ENCODE measurements at regions not wholly inside any gene's neighbourhood (a gene's known extent, or its start where the extent isn't known, plus 50 kb on each side); places are given as distances from the start of the nearest gene placed in this dataset.
A peak's percentile ranks its signal among the peaks of the same experiment; 100 is the strongest.

- DNase-seq: no peak
- no peak for TF ChIP-seq POLR2A (IDR thresholded peaks at IDR 0.05; ENCODE audit: low read length)
- TF ChIP-seq GATA1 (IDR thresholded peaks at IDR 0.05; ENCODE audit: low read depth, low read length): no peak
Measured at GRCh38 chr13:85262499-85262898, 536.7 kb downstream of the SLITRK6 start.

- DNase-seq: peak; percentile 4 to 23
- TF ChIP-seq POLR2A (IDR thresholded peaks at IDR 0.05; ENCODE audit: low read length): no peak
- no peak for TF ChIP-seq GATA1 (IDR thresholded peaks at IDR 0.05; ENCODE audit: low read depth, low read length)
Measured at GRCh38 chr13:85261757-85262346, 537.4 kb downstream of the SLITRK6 start.

DNA sequence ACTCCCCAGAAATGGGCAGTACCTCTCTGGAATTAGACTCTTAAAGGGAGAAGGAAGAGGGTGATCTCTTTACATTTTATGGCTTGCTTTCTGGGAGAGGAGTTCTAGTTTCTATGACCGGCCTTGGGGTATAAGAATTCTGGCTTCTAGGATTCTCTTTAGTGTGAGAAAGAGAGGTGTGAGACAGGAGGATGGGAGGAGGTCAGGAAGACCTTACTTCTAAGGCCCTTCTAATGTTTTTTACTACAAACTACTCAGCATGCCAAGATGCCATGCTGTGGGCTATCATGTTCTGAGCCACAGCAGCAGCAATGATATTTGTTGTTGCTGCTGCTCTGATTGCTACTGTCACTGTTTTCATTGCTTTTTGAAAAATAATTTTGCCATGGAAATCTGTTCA lies 538.3 kb downstream of the SLITRK6 start:
- no peak for DNase-seq
- TF ChIP-seq POLR2A (IDR thresholded peaks at IDR 0.05; ENCODE audit: low read length) (no peak), GATA1 (IDR thresholded peaks at IDR 0.05; ENCODE audit: low read depth, low read length) (no peak)

DNA sequence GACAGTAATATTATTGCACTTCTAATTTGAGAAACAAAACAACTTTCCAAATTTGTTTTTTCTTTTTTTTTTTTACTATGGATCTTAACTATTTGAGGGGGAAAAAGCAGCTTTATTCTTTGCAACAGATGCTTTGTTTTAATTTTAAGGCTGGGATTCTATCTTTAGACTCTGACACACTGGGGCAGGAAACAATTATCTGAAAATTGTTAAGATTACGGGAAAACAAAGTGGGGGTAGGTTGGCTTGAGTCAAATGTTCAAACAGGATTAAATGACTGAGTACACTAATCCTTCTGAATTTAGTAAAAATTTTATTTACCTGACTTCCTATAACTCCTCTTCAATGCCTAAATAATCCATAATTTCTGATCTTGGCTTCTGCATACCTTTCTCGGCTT lies 543.2 kb downstream of the SLITRK6 start:
- DNase-seq: no peak
- TF ChIP-seq GATA1 (IDR thresholded peaks at IDR 0.05; ENCODE audit: low read depth, low read length) (no peak), POLR2A (IDR thresholded peaks at IDR 0.05; ENCODE audit: low read length) (no peak)

GRCh38 chr13:85254641-85255040 lies 544.6 kb downstream of the SLITRK6 start:
- no peak for DNase-seq
- TF ChIP-seq GATA1 (IDR thresholded peaks at IDR 0.05; ENCODE audit: low read depth, low read length): no peak
- no peak for TF ChIP-seq POLR2A (IDR thresholded peaks at IDR 0.05; ENCODE audit: low read length)

DNA sequence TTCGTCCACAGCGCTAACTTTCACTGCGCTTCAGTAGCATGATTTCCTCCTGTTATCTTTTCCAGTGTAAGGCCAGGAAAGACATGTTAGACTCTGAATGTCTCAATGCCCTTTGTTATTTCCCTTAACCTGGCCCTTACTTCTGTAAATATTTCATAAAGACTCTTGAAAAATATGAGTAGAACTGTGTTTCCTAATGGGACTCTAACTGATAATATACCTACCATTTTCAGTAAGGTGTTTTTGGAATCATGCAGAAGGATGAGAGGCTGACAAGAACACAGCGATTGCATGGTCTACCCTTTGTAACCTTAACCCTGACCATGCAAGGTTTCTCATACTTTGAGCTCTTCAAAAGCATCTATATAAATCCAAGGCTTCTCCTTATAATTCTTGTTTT lies 550.1 kb downstream of the SLITRK6 start:
- no peak for TF ChIP-seq GATA1 (IDR thresholded peaks at IDR 0.05; ENCODE audit: low read depth, low read length)
- TF ChIP-seq POLR2A (IDR thresholded peaks at IDR 0.05; ENCODE audit: low read length): no peak
- DNase-seq: no peak

DNA sequence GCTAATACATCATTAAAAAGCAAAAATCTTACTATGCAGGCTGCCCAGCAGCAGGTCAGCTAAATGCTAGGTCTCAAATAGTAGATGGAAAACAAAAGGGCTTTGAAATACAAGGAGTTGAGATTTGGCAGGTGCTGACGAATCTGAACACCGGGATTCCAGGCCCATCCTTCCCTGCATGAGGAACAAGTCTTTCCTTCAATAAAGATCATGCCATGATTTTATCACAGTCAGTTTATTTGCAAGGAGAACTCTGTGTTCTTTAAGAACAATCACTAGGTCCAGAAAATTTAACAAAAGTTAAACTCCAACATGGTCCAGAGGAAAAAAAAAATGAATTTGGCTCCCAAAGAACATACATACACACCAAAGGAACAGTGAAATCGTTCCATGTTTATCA lies 551.4 kb downstream of the SLITRK6 start:
- no peak for DNase-seq
- TF ChIP-seq POLR2A (IDR thresholded peaks at IDR 0.05; ENCODE audit: low read length): no peak
- TF ChIP-seq GATA1 (IDR thresholded peaks at IDR 0.05; ENCODE audit: low read depth, low read length): no peak

- TF ChIP-seq GATA1 (IDR thresholded peaks at IDR 0.05; ENCODE audit: low read depth, low read length): no peak
- TF ChIP-seq POLR2A (IDR thresholded peaks at IDR 0.05; ENCODE audit: low read length): no peak
- DNase-seq: no peak
Measured at GRCh38 chr13:85243831-85244230, 555.4 kb downstream of the SLITRK6 start.

DNA sequence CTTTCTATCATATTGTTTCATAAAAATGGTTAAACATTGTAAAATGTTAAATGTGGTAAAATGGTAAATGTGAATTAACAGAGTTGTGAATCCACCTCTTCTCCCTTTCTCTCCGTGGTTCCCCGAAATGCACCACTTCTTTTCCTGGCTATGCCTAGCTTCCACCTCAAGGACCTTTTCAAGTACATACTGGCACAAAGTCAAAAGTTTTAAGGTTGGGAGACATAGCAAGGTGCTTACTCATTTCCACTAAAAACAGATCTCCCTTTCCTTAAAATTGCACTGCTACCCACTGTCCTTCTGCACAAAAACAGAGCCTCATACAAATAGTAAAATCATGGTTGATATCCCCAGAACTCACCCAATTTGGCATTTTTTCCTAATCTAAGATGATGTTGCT lies 558.2 kb downstream of the SLITRK6 start:
- TF ChIP-seq POLR2A (IDR thresholded peaks at IDR 0.05; ENCODE audit: low read length): no peak
- no peak for TF ChIP-seq GATA1 (IDR thresholded peaks at IDR 0.05; ENCODE audit: low read depth, low read length)
- no peak for DNase-seq

DNA sequence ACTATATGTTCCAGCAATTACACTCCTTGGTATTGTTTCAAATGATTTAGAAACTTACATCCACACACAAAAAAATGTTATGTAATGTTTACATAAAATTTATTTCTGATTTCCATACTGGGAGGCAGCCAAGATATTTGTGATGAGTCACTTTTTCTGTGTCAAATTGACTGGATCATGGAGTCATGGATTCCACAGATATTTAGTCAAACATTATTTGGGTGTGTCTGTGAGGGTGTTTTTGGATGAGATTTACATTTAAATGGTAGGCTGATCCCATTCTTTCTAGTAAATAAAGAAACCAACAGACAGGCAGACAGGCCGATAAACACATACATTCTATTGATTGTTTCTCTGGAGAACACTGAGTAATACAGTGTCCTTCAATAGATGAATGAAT lies 562.8 kb downstream of the SLITRK6 start:
- no peak for DNase-seq
- TF ChIP-seq GATA1 (IDR thresholded peaks at IDR 0.05; ENCODE audit: low read depth, low read length) (no peak), POLR2A (IDR thresholded peaks at IDR 0.05; ENCODE audit: low read length) (no peak)

- TF ChIP-seq GATA1 (IDR thresholded peaks at IDR 0.05; ENCODE audit: low read depth, low read length) (no peak), POLR2A (IDR thresholded peaks at IDR 0.05; ENCODE audit: low read length) (no peak)
- no peak for DNase-seq
Measured at GRCh38 chr13:85230691-85231093, 568.5 kb downstream of the SLITRK6 start.

DNA sequence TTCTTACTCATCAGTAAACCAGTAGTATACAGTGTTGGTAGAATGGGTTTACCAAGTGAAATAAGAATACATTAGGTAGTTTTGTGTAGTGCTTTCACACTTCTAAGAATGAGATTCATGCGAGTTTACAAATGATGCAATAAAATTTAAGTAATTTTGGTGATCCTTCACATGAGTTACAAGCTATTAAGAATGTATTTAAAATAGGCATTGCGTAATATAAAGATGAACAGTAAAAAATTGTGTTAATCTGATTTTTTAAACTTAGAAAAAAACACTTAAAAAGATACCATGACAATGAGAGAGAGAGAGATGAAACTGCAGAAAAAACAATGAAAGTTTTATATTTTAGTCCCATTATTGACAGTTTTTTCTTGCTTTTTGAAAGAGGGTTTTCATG lies 570.5 kb downstream of the SLITRK6 start:
- no peak for TF ChIP-seq GATA1 (IDR thresholded peaks at IDR 0.05; ENCODE audit: low read depth, low read length)
- no peak for TF ChIP-seq POLR2A (IDR thresholded peaks at IDR 0.05; ENCODE audit: low read length)
- DNase-seq: no peak

DNA sequence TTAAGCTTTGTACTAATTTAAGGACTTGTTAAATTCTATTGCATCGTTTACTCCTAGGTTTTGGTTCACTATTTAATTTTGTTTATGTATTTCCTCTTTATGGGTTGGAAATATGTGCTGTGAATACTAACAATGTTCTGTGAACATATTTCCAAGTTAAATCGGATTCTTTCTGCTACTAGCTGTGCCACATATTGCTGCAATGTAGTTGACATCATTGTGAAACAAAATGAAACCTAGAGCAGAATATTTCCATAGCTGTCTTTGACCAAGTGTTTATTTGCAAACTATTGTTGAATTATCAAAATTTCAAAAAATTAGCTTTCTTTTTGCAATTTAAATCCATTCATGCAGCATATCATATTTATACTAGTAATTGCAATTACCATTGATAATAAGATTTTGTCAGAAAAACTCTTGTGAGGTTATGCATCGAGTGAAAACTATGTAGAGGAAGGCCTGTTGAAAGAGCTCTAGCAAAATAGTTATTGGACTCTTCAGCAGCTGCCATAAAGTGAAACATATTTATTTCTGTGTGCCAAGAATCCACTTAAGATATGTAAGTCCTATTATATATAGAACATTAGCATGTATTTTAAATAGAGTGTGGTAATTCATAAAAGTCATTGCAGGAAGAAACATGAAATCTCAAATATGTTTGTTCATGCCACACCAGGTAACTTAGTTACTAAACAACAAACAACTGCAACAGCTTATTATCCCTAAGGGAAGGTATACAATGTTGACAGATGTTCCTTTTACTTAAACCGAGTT lies 575.1 kb downstream of the SLITRK6 start:
- no peak for TF ChIP-seq GATA1 (IDR thresholded peaks at IDR 0.05; ENCODE audit: low read depth, low read length)
- no peak for TF ChIP-seq POLR2A (IDR thresholded peaks at IDR 0.05; ENCODE audit: low read length)
- no peak for DNase-seq

DNA sequence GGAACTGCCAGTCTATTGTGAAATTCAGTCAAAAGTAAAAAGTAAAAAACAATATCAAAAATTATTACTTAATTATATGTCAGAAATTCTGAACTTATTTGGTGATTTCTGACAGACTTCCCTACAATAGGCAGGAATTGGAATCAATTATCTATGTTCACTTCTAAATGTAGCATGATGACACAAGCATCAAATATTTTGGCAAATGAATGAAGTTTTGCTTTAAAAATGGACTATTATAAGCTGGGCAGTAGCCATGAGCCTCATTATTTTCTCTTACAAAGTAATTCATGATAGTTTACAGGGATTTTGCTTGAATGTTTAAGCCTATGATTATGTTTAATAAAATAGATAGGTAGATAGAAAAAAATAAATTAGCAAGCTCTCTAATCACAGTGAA lies 582.6 kb downstream of the SLITRK6 start:
- no peak for TF ChIP-seq POLR2A (IDR thresholded peaks at IDR 0.05; ENCODE audit: low read length)
- TF ChIP-seq GATA1 (IDR thresholded peaks at IDR 0.05; ENCODE audit: low read depth, low read length): no peak
- DNase-seq: no peak

DNA sequence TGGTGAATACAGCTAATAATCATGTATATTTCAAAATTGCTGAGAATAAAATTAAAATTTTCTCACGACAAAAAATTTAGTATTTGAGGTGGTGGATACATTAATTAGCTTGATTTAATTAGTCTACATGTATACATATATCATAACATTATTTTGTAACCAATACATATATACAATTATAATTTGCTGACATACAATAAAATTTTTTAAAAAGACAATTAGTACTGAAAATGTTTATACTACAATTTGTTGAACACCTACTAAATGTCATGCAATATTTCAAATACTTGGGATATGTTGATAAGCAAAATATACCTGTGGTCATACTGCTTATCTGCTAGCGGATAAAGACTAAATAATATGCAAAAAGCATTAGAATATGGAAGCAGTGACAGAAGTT lies 586.5 kb downstream of the SLITRK6 start:
- no peak for DNase-seq
- TF ChIP-seq POLR2A (IDR thresholded peaks at IDR 0.05; ENCODE audit: low read length) (no peak), GATA1 (IDR thresholded peaks at IDR 0.05; ENCODE audit: low read depth, low read length) (no peak)

Measured in erythroblast (primary cell).